K562 (cell line): ENCODE measurements at regions not wholly inside any gene's neighbourhood (a gene's known extent, or its start where the extent isn't known, plus 50 kb on each side); places are given as distances from the start of the nearest gene placed in this dataset.

ENCODE experiments used
- ATF3 ChIP-seq, 2 experiments: fragments of 450-650 bp in 1 of 2; sonication (generic) in 1 of 2; formaldehyde crosslinking in 1 of 2; IDR thresholded peaks in 1 of 2; conservative IDR thresholded peaks in 1 of 2; 2 replicates each; pipeline versions ENCODE4 v1.6.1 to v1.8.1; 2016 to 2023; ENCODE audit warnings: mild to moderate bottlenecking in 2 of 2, moderate library complexity in 2 of 2, inconsistent platforms in 1 of 2, missing genetic modification reagents in 1 of 2
- BCL6 ChIP-seq: fragments of 250-450 bp; sonication (Bioruptor Pico); IDR thresholded peaks from 2 replicates; pipeline ENCODE4 v1.4.0; 2020
- CEBPB ChIP-seq: fragments of 450-650 bp; IDR thresholded peaks from 2 replicates; pipeline ENCODE4 v1.6.1; 2016; ENCODE audit warnings: missing genetic modification characterization, missing compliant biosample characterization
- CLOCK ChIP-seq: fragments of 250-450 bp; sonication (Bioruptor Pico); IDR thresholded peaks from 2 replicates; pipeline ENCODE4 v1.4.0; 2020; ENCODE audit warnings: mild to moderate bottlenecking, moderate library complexity, borderline replicate concordance
- CTCF ChIP-seq, 3 experiments: IDR thresholded peaks in 2 of 3; conservative IDR thresholded peaks in 1 of 3; 2 replicates each; pipeline ENCODE4 v1.5.1; 2011 to 2012; ENCODE audit warnings: low read length in 3 of 3, mild to moderate bottlenecking in 3 of 3, control low read depth in 2 of 3, improper control_type of control experiment in 1 of 3, inconsistent platforms in 1 of 3, low read depth in 1 of 3, mixed read lengths in 1 of 3, moderate library complexity in 1 of 3; ENCODE audit not compliant: insufficient read depth in 2 of 3
- CUX1 ChIP-seq: fragments of 200-800 bp; sonication (Bioruptor generic); IDR thresholded peaks from 2 replicates; pipeline ENCODE4 v1.6.1; 2016; ENCODE audit warnings: missing genetic modification characterization, missing compliant biosample characterization
- HMBOX1 ChIP-seq: sonication (generic); IDR thresholded peaks from 2 replicates; pipeline ENCODE4 v1.6.1; 2016
- KLF10 ChIP-seq: fragments of 250-450 bp; sonication (Bioruptor Pico); IDR thresholded peaks from 2 replicates; pipeline ENCODE4 v1.6.1; 2021; ENCODE audit warnings: matching md5 sums
- MAFG ChIP-seq: fragments of 450-650 bp; conservative IDR thresholded peaks from 2 replicates; pipeline ENCODE4 v1.6.1; 2016; ENCODE audit warnings: missing genetic modification characterization, missing compliant biosample characterization
- NCOA2 ChIP-seq, 2 experiments: fragments of 450-650 bp; IDR thresholded peaks; 2 replicates each; pipeline ENCODE4 v1.6.1; 2018; ENCODE audit warnings: mild to moderate bottlenecking in 2 of 2, moderate library complexity in 1 of 2; ENCODE audit not compliant: partially characterized antibody in 2 of 2
- NEUROD1 ChIP-seq: fragments of 150-350 bp; IDR thresholded peaks from 2 replicates; pipeline ENCODE4 v1.6.1; 2014; ENCODE audit warnings: borderline replicate concordance, low read length, low read depth; ENCODE audit not compliant: partially characterized antibody
- PHB2 ChIP-seq: fragments of 450-650 bp; IDR thresholded peaks from 2 replicates; pipeline ENCODE4 v1.6.1; 2017; ENCODE audit warnings: low read depth
- TCF7L2 ChIP-seq: fragments of 150-350 bp; IDR thresholded peaks from 2 replicates; pipeline ENCODE4 v1.6.1; 2016; ENCODE audit warnings: low read depth, mild to moderate bottlenecking, low read length, moderate library complexity
- ZBTB17 ChIP-seq: fragments of 450-650 bp; formaldehyde crosslinking; IDR thresholded peaks from 2 replicates; pipeline ENCODE4 v1.4.0; 2020; ENCODE audit warnings: mild to moderate bottlenecking
- ZNF785 ChIP-seq: fragments of 250-450 bp; sonication (Bioruptor Pico); IDR thresholded peaks from 2 replicates; pipeline ENCODE4 v1.4.0; 2020; ENCODE audit warnings: mild to moderate bottlenecking

- TF ChIP-seq CTCF (IDR thresholded peaks at IDR 0.05 in 2 of 3, conservative IDR thresholded peaks at IDR 0.05 in 1 of 3; ENCODE audit: insufficient read depth in 2 of 3, low read depth in 1 of 3, low read length in 3 of 3) = no peak
- no peak for TF ChIP-seq CUX1 (CRISPR knock-in tag)
- TF ChIP-seq MAFG (tag) = peak; percentile 81
- no peak for TF ChIP-seq KLF10 (CRISPR knock-in tag)
- TF ChIP-seq CLOCK = no peak
- no peak for TF ChIP-seq BCL6 (CRISPR knock-in tag)
- TF ChIP-seq NEUROD1 = no peak
- TF ChIP-seq CEBPB (tag) = peak; percentile 38; the same call in 1 of the 2 replicates
- TF ChIP-seq HMBOX1 = no peak
- TF ChIP-seq PHB2 = no peak
- peak; percentile 63 for TF ChIP-seq ATF3 (IDR thresholded peaks at IDR 0.05)
- no peak for TF ChIP-seq ATF3 (CRISPR knock-in tag; conservative IDR thresholded peaks at IDR 0.05)
- TF ChIP-seq ZNF785 (CRISPR knock-in tag) = no peak
- no peak for TF ChIP-seq ZBTB17 (CRISPR knock-in tag)
- no peak for TF ChIP-seq NCOA2 (IDR thresholded peaks at IDR 0.05; ENCODE audit: partially characterized antibody in 2 of 2)
- TF ChIP-seq TCF7L2 = no peak
Observed at GRCh38 chr1:220962031-220962751, 82.9 kb downstream of the HLX start (continued).
